H9 (cell line): ENCODE measurements at regions not wholly inside any gene's neighbourhood (a gene's known extent, or its start where the extent isn't known, plus 50 kb on each side); places are given as distances from the start of the nearest gene placed in this dataset.

ENCODE experiments used
- DNase-seq: peaks from one replicate; pipeline ENCODE4 v3.0.0-alpha.2; 2017
- H2AFZ ChIP-seq: one replicate; pipeline ENCODE4 v1.6.1; 2013; ENCODE audit warnings: mild to moderate bottlenecking, low read length, control low read depth, moderate library complexity
- H2AK5ac ChIP-seq: 2 replicates; pipeline ENCODE4 v1.6.1; 2013; ENCODE audit warnings: low read length, control low read depth, mixed read lengths; ENCODE audit not compliant: insufficient read length
- H2BK120ac ChIP-seq: one replicate; pipeline ENCODE4 v1.6.1; 2013; ENCODE audit warnings: low read depth, mild to moderate bottlenecking, low read length, control low read depth, inconsistent platforms; ENCODE audit not compliant: poor library complexity, severe bottlenecking
- H2BK12ac ChIP-seq: 2 replicates; pipeline ENCODE4 v1.6.1; 2013; ENCODE audit warnings: low read length, control low read depth, mixed read lengths, low read depth; ENCODE audit not compliant: insufficient read length
- H2BK15ac ChIP-seq: 2 replicates; pipeline ENCODE4 v1.6.1; 2013; ENCODE audit warnings: low read depth, low read length, control low read depth
- H2BK20ac ChIP-seq: one replicate; pipeline ENCODE4 v1.6.1; 2013; ENCODE audit warnings: low read depth, mild to moderate bottlenecking, low read length, control low read depth, inconsistent platforms; ENCODE audit not compliant: poor library complexity, severe bottlenecking
- H2BK5ac ChIP-seq: 2 replicates; pipeline ENCODE4 v1.6.1; 2013; ENCODE audit warnings: low read length, control low read depth, mixed read lengths; ENCODE audit not compliant: insufficient read length
- H3K14ac ChIP-seq: 2 replicates; pipeline ENCODE4 v1.6.1; 2013; ENCODE audit warnings: low read length, control low read depth; ENCODE audit not compliant: insufficient read depth
- H3K18ac ChIP-seq: 2 replicates; pipeline ENCODE4 v1.6.1; 2013; ENCODE audit warnings: low read depth, mild to moderate bottlenecking, mixed read lengths, low read length, control low read depth; ENCODE audit not compliant: insufficient read length
- H3K23ac ChIP-seq: 2 replicates; pipeline ENCODE4 v1.6.1; 2013; ENCODE audit warnings: low read length, control low read depth, mixed read lengths, low read depth; ENCODE audit not compliant: insufficient read length
- H3K23me2 ChIP-seq: 2 replicates; pipeline ENCODE4 v1.6.1; 2013; ENCODE audit warnings: low read depth, mild to moderate bottlenecking, mixed read lengths, low read length, control low read depth; ENCODE audit not compliant: insufficient read length, poor library complexity, severe bottlenecking
- H3K27ac ChIP-seq: 2 replicates; pipeline ENCODE4 v1.5.1; 2013; ENCODE audit warnings: low read length, control low read depth, mixed read lengths, low read depth; ENCODE audit not compliant: insufficient read length
- H3K27me3 ChIP-seq: 2 replicates; pipeline ENCODE4 v1.6.1; 2013; ENCODE audit warnings: low read length, control low read depth, inconsistent platforms; ENCODE audit not compliant: insufficient read depth
- H3K4ac ChIP-seq: 2 replicates; pipeline ENCODE4 v1.6.1; 2013; ENCODE audit warnings: low read depth, mild to moderate bottlenecking, control low read depth, inconsistent platforms, low read length, moderate library complexity
- H3K4me1 ChIP-seq: 2 replicates; pipeline ENCODE4 v1.6.1; 2013; ENCODE audit warnings: low read length, control low read depth, inconsistent platforms; ENCODE audit not compliant: insufficient read depth
- H3K4me2 ChIP-seq: 2 replicates; pipeline ENCODE4 v1.6.1; 2013; ENCODE audit warnings: low read length, control low read depth, mixed read lengths; ENCODE audit not compliant: insufficient read length, insufficient read depth
- H3K56ac ChIP-seq: 2 replicates; pipeline ENCODE4 v1.6.1; 2013; ENCODE audit warnings: low read depth, mild to moderate bottlenecking, mixed read lengths, low read length, control low read depth; ENCODE audit not compliant: insufficient read length
- H3K79me1 ChIP-seq: 2 replicates; pipeline ENCODE4 v1.6.1; 2013; ENCODE audit warnings: low read depth, mild to moderate bottlenecking, moderate library complexity, low read length, control low read depth, inconsistent platforms; ENCODE audit not compliant: insufficient read depth, poor library complexity, severe bottlenecking
- H3K79me2 ChIP-seq: 2 replicates; pipeline ENCODE4 v1.6.1; 2013; ENCODE audit warnings: low read length, control low read depth, inconsistent platforms; ENCODE audit not compliant: insufficient read depth
- H3K9ac ChIP-seq: 2 replicates; pipeline ENCODE4 v1.6.1; 2013; ENCODE audit warnings: low read length, control low read depth, mixed read lengths; ENCODE audit not compliant: insufficient read length; ENCODE audit errors: extremely low read depth
- H3K9me3 ChIP-seq: one replicate; pipeline ENCODE4 v1.6.1; 2013; ENCODE audit warnings: low read depth, low read length, inconsistent platforms; ENCODE audit not compliant: control insufficient read depth
- H3T11ph ChIP-seq: one replicate; pipeline ENCODE4 v1.6.1; 2013; ENCODE audit warnings: mild to moderate bottlenecking, low read length, control low read depth, inconsistent platforms
- H4K20me1 ChIP-seq: one replicate; pipeline ENCODE4 v1.6.1; 2013; ENCODE audit not compliant: control insufficient read depth, insufficient read length, insufficient read depth
- H4K5ac ChIP-seq: 2 replicates; pipeline ENCODE4 v1.6.1; 2013; ENCODE audit warnings: low read depth, mild to moderate bottlenecking, mixed read lengths, low read length, control low read depth; ENCODE audit not compliant: insufficient read length
- H4K8ac ChIP-seq: replicated peaks from 2 replicates; pipeline ENCODE4 v1.6.1; 2013; ENCODE audit warnings: low read length, control low read depth, mixed read lengths, low read depth; ENCODE audit not compliant: insufficient read length
- H4K91ac ChIP-seq: 2 replicates; pipeline ENCODE4 v1.6.1; 2013; ENCODE audit warnings: low read depth, mild to moderate bottlenecking, moderate library complexity, mixed read lengths, low read length, control low read depth; ENCODE audit not compliant: insufficient read length
- H3K27ac Mint-ChIP-seq, 3 experiments: 2 replicates in 2 of 3; 3 replicates in 1 of 3; pipeline ENCODE4 v1.8.0; 2020 to 2021; ENCODE audit warnings: mixed read lengths in 3 of 3, mild to moderate bottlenecking in 1 of 3, moderate library complexity in 1 of 3
- H3K27me3 Mint-ChIP-seq: 2 replicates; pipeline ENCODE4 v1.8.0; 2021; ENCODE audit warnings: low read depth, mild to moderate bottlenecking, moderate library complexity, mixed read lengths
- H3K36me3 Mint-ChIP-seq, 3 experiments: 2 replicates in 2 of 3; 3 replicates in 1 of 3; pipeline ENCODE4 v1.8.0; 2020 to 2021; ENCODE audit warnings: low read depth in 3 of 3, mixed read lengths in 3 of 3; ENCODE audit not compliant: insufficient read depth in 1 of 3
- H3K4me1 Mint-ChIP-seq, 2 experiments: 2 replicates each; pipeline ENCODE4 v1.8.0; 2020; ENCODE audit warnings: mixed read lengths in 2 of 2
- H3K4me3 Mint-ChIP-seq, 2 experiments: 2 replicates in 1 of 2; 3 replicates in 1 of 2; pipeline ENCODE4 v1.8.0; 2020 to 2021; ENCODE audit warnings: mild to moderate bottlenecking in 2 of 2, mixed read lengths in 2 of 2, moderate library complexity in 1 of 2
- H3K9me3 Mint-ChIP-seq, 2 experiments: 2 replicates in 1 of 2; 3 replicates in 1 of 2; pipeline ENCODE4 v1.8.0; 2020; ENCODE audit warnings: mild to moderate bottlenecking in 2 of 2, mixed read lengths in 2 of 2, moderate library complexity in 1 of 2
- WGBS: extraction: QIAGEN DNeasy Blood & Tissue Kit; methylation state at CpG from one replicate; pipeline ENCODE4 v1.1.7; 2013; ENCODE audit warnings: missing lambda C conversion rate, low lambda C conversion rate, mixed read lengths; ENCODE audit not compliant: insufficient read length; ENCODE audit errors: extremely low coverage; 5-methylcytosine and 5-hydroxymethylcytosine counted together
- TF ChIP-seq, protein P1 (sequence below): fragments of 200-600 bp; sonication (generic); conservative IDR thresholded peaks from 3 replicates; pipeline ENCODE4 v1.8.0; 2021; ENCODE audit warnings: antibody characterized with exemption, mild to moderate bottlenecking

DNA sequence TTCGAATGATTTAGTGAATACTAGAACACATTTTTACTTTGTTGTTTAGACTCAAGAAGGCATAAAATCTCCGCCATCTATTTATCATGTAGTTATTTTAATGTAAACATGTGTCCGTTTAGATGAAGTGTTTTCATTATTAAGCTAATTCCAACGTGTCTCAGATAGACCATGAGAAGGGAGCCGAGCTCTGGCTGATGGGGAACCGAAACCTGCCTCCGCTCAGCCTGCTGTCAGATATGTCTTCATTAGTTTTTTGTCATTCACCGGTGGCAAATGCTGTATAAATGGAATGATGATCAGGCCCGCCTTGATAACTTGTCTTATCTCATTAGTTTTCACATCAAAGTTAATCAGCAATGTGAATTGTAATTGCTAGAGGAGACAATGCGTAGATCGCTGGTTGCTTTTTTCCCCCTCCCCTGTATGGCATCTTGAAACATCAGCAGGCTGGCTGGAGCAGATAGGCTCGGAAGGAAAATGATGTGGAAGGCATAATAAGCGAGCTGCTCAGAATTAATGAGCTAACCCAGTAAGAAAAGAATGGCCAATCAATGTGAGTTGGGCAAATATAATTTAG is 136.4 kb downstream of the LINC00237 start:
- H3T11ph ChIP-seq: no peak overlapping the region
- WGBS: no CpG with 5 or more reads among the region's 13 CpGs
- H2BK12ac ChIP-seq: no peak overlapping the region
- no peak overlapping the region for H3K4ac ChIP-seq
- no peaks in the 10 kb centered on the region for H3K9me3 ChIP-seq
- no peaks in the 10 kb centered on the region for H3K79me2 ChIP-seq
- Mint-ChIP-seq H3K4me3 (no peak overlapping the region), H3K27me3 (peaks cover 2% of the 10 kb centered on the region; the same call in 1 of the 2 replicates), H3K36me3 (no peaks in the 10 kb centered on the region; a peak in 1 of 7 replicates), H3K27ac (no peak overlapping the region), H3K9me3 (no peaks in the 10 kb centered on the region), H3K4me1 (peaks cover 27 to 32% of the 10 kb centered on the region in 2 experiments)
- no peak overlapping the region for H4K91ac ChIP-seq
- H3K23me2 ChIP-seq: no peaks in the 10 kb centered on the region
- no peak overlapping the region for H2BK20ac ChIP-seq
- peaks cover 5% of the 10 kb centered on the region; the same call in 1 of the 2 replicates for H3K4me1 ChIP-seq
- H3K79me1 ChIP-seq: no peaks in the 10 kb centered on the region
- H2AK5ac ChIP-seq: no peak overlapping the region
- H3K56ac ChIP-seq: no peak overlapping the region
- no peak overlapping the region for H2BK5ac ChIP-seq
- H3K27ac ChIP-seq: no peak overlapping the region
- DNase-seq: no peak
- H3K23ac ChIP-seq: no peak overlapping the region
- no peak overlapping the region for H3K14ac ChIP-seq
- no peak overlapping the region for H2AFZ ChIP-seq
- TF ChIP-seq, protein P1, sequence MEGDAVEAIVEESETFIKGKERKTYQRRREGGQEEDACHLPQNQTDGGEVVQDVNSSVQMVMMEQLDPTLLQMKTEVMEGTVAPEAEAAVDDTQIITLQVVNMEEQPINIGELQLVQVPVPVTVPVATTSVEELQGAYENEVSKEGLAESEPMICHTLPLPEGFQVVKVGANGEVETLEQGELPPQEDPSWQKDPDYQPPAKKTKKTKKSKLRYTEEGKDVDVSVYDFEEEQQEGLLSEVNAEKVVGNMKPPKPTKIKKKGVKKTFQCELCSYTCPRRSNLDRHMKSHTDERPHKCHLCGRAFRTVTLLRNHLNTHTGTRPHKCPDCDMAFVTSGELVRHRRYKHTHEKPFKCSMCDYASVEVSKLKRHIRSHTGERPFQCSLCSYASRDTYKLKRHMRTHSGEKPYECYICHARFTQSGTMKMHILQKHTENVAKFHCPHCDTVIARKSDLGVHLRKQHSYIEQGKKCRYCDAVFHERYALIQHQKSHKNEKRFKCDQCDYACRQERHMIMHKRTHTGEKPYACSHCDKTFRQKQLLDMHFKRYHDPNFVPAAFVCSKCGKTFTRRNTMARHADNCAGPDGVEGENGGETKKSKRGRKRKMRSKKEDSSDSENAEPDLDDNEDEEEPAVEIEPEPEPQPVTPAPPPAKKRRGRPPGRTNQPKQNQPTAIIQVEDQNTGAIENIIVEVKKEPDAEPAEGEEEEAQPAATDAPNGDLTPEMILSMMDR: no peak
- H4K5ac ChIP-seq: no peak overlapping the region
- no peak overlapping the region for H4K8ac ChIP-seq
- no peaks in the 10 kb centered on the region for H4K20me1 ChIP-seq
- H3K9ac ChIP-seq: no peak overlapping the region
- no peak overlapping the region for H2BK120ac ChIP-seq
- no peak overlapping the region for H3K18ac ChIP-seq
- no peaks in the 10 kb centered on the region for H3K27me3 ChIP-seq
- no peak overlapping the region for H2BK15ac ChIP-seq
- H3K4me2 ChIP-seq: no peak overlapping the region
